ENCODE measurements at regions not wholly inside any gene's neighbourhood (a gene's known extent, or its start where the extent isn't known, plus 50 kb on each side); places are given as distances from the start of the nearest gene placed in this dataset.

GRCh38 chr5:68751661-68752060 lies 342.2 kb upstream of the SLC30A5 start:
- DNase-seq (ENCODE audit: low spot score) (no peak), ATAC-seq (no peak)
- TF ChIP-seq ETS1 (IDR thresholded peaks at IDR 0.05) (no peak), NANOG (IDR thresholded peaks at IDR 0.05; ENCODE audit: borderline replicate concordance) (no peak), POLR2AphosphoS5 (IDR thresholded peaks at IDR 0.05; ENCODE audit: low read depth) (no peak), STAT1 (IDR thresholded peaks at IDR 0.05; ENCODE audit: unreplicated experiment) (no peak), ZNF114 (CRISPR knock-in tag; IDR thresholded peaks at IDR 0.05) (no peak)
- Mint-ChIP-seq H3K27ac (no peak overlapping the region), H3K36me3 (ENCODE audit: low read depth) (no peaks in the 10 kb centered on the region), H3K4me3 (no peak overlapping the region), H3K9me3 (no peaks in the 10 kb centered on the region), H3K27me3 (ENCODE audit: insufficient read depth, low read depth, poor library complexity) (peaks cover 3% of the 10 kb centered on the region), H3K4me1 (peaks cover 9% of the 10 kb centered on the region; the same call in 2 of the 3 replicates)
- Histone ChIP-seq H3K79me2 (replicated peaks; ENCODE audit: insufficient read depth) (no peaks in the 10 kb centered on the region), H3K4me2 (no peak overlapping the region), H3K9me2 (ENCODE audit: insufficient read depth) (peaks cover 8% of the 10 kb centered on the region; the same call in 1 of the 2 replicates), H3F3A (replicated peaks; ENCODE audit: low read depth) (no peaks in the 10 kb centered on the region), H3K27ac (ENCODE audit: low read depth) (no peak overlapping the region), H4K20me1 (replicated peaks; ENCODE audit: insufficient read depth) (no peaks in the 10 kb centered on the region), H3K4me3 (no peak overlapping the region), H2AFZ (peak overlapping the region; percentile 60; the same call in 1 of the 2 replicates), H3K4me1 (ENCODE audit: insufficient read depth) (peaks cover 9% of the 10 kb centered on the region; the same call in 1 of the 2 replicates), H3K36me3 (ENCODE audit: insufficient read depth) (no peaks in the 10 kb centered on the region), H3K27me3 (ENCODE audit: insufficient read depth) (no peaks in the 10 kb centered on the region)

GRCh38 chr5:68754536-68754935 lies 339.3 kb upstream of the SLC30A5 start:
- no peaks in the 10 kb centered on the region for H3K79me2 ChIP-seq (replicated peaks; ENCODE audit: insufficient read depth)
- H3K36me3 Mint-ChIP-seq (ENCODE audit: low read depth) = no peaks in the 10 kb centered on the region
- no peak overlapping the region for H3K4me3 Mint-ChIP-seq
- H3K4me3 ChIP-seq = no peak overlapping the region
- 0 out of 2 replicates have a peak, but pooled peaks cover 3% of the 10 kb centered on the region for H3K4me1 ChIP-seq (ENCODE audit: insufficient read depth)
- H3K27me3 Mint-ChIP-seq (ENCODE audit: insufficient read depth, low read depth, poor library complexity) = peaks cover 3% of the 10 kb centered on the region
- H3F3A ChIP-seq (replicated peaks; ENCODE audit: low read depth) = no peaks in the 10 kb centered on the region
- no peaks in the 10 kb centered on the region for H4K20me1 ChIP-seq (replicated peaks; ENCODE audit: insufficient read depth)
- H3K4me2 ChIP-seq = no peak overlapping the region
- no peaks in the 10 kb centered on the region for H3K9me3 Mint-ChIP-seq
- H3K36me3 ChIP-seq (ENCODE audit: insufficient read depth) = no peaks in the 10 kb centered on the region
- DNase-seq (ENCODE audit: low spot score) = no peak
- no peak overlapping the region for H2AFZ ChIP-seq
- peaks cover 5% of the 10 kb centered on the region for H3K9me2 ChIP-seq (ENCODE audit: insufficient read depth)
- H3K27ac Mint-ChIP-seq = no peak overlapping the region
- no peak for ATAC-seq
- peaks cover 7% of the 10 kb centered on the region; the same call in 2 of the 3 replicates for H3K4me1 Mint-ChIP-seq
- no peaks in the 10 kb centered on the region for H3K27me3 ChIP-seq (ENCODE audit: insufficient read depth)
- no peak overlapping the region for H3K27ac ChIP-seq (ENCODE audit: low read depth)
- TF ChIP-seq CREB1 (CRISPR knock-in tag; IDR thresholded peaks at IDR 0.05; ENCODE audit: low read depth) (no peak), POLR2AphosphoS5 (IDR thresholded peaks at IDR 0.05; ENCODE audit: low read depth) (no peak), EZH2phosphoT487 (IDR thresholded peaks at IDR 0.05; ENCODE audit: unreplicated experiment) (no peak), CTCF (conservative IDR thresholded peaks at IDR 0.05; ENCODE audit: low read depth in 2 of 2) (no peak), EZH2 (IDR thresholded peaks at IDR 0.05; ENCODE audit: low read depth, unreplicated experiment) (no peak), ZNF331 (CRISPR knock-in tag; IDR thresholded peaks at IDR 0.05; ENCODE audit: low read depth) (no peak), ETS1 (IDR thresholded peaks at IDR 0.05) (no peak), REST (IDR thresholded peaks at IDR 0.05; ENCODE audit: unreplicated experiment) (no peak), STAT1 (IDR thresholded peaks at IDR 0.05; ENCODE audit: unreplicated experiment) (no peak), ZNF114 (CRISPR knock-in tag; IDR thresholded peaks at IDR 0.05) (no peak), NANOG (IDR thresholded peaks at IDR 0.05; ENCODE audit: borderline replicate concordance) (no peak)

Data from GM23338 (cell line).